ENCODE measurements at regions not wholly inside any gene's neighbourhood (a gene's known extent, or its start where the extent isn't known, plus 50 kb on each side); places are given as distances from the start of the nearest gene placed in this dataset.

DNA sequence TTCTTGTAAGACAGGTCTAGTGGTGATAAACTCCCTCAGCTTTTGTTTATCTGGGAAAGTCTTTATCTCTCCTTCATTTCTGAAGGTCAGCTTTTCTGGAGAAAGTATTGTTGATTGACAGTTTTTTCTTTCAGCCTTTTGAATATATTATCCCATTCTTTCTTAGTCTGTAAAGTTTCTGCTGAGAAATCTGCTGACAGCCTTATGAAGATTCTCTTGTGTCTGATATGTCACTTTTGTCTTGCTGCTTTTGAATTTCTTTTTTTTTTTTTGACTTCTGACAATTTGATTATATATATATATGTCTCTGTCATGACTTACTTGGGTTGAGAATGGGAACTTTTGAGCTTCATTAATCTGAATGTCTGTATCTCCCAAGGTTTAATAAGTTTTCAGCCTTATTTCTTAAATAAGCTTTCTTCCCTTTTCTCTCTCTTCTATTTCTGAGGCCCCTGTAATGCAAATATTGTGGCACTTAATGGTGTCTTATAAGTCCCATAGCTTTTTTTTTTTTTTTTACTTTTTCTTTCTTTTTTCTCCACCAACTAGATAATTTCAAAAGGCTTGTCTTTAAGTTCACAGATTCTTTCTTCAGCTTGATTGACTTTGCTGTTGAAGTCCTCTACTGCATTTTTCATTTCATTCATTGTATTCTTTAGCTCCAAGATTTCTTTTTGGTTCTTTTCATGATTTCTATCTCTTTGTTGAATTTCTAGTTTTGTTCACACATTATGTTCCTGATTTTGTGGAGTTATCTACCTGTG, 81.4 kb upstream of the IL6 start:
- Histone ChIP-seq H3K9me3 (ENCODE audit: insufficient read depth, low read depth, low read length) (peaks cover 17% of the 10 kb centered on the region), H3K9ac (ENCODE audit: low read length) (no peak overlapping the region), H3K79me2 (ENCODE audit: insufficient read depth, low read length) (no peaks in the 10 kb centered on the region), H4K20me1 (ENCODE audit: insufficient read depth, low read length) (no peaks in the 10 kb centered on the region), H3K4me3 (ENCODE audit: insufficient read depth, low read depth, low read length) (no peak overlapping the region), H3K27me3 (ENCODE audit: insufficient read depth, low read length) (no peaks in the 10 kb centered on the region), H3K4me1 (ENCODE audit: insufficient read depth, low read length) (peaks cover 26% of the 10 kb centered on the region), H3K4me2 (ENCODE audit: low read length) (no peak overlapping the region), H3K36me3 (ENCODE audit: insufficient read depth, low read length) (no peaks in the 10 kb centered on the region), H3K27ac (ENCODE audit: low read depth, low read length) (no peak overlapping the region), H2AFZ (ENCODE audit: low read depth, low read length) (no peak overlapping the region)
- Mint-ChIP-seq H3K27me3 (ENCODE audit: low read depth, unreplicated experiment) (no peaks in the 10 kb centered on the region), H3K36me3 (ENCODE audit: low read depth, unreplicated experiment) (peaks cover 3% of the 10 kb centered on the region), H3K9me3 (ENCODE audit: unreplicated experiment) (peaks cover 39% of the 10 kb centered on the region), H3K4me3 (ENCODE audit: unreplicated experiment) (no peak overlapping the region), H3K27ac (ENCODE audit: unreplicated experiment) (no peak overlapping the region), H3K4me1 (ENCODE audit: low read depth, unreplicated experiment) (peaks cover 20% of the 10 kb centered on the region)
- FAIRE-seq (no peak), DNase-seq (ENCODE audit: low read depth) (no peak)
- no peak for TF ChIP-seq EZH2 (IDR thresholded peaks at IDR 0.05; ENCODE audit: insufficient read depth, low read length)
- TF ChIP-seq, protein P1, sequence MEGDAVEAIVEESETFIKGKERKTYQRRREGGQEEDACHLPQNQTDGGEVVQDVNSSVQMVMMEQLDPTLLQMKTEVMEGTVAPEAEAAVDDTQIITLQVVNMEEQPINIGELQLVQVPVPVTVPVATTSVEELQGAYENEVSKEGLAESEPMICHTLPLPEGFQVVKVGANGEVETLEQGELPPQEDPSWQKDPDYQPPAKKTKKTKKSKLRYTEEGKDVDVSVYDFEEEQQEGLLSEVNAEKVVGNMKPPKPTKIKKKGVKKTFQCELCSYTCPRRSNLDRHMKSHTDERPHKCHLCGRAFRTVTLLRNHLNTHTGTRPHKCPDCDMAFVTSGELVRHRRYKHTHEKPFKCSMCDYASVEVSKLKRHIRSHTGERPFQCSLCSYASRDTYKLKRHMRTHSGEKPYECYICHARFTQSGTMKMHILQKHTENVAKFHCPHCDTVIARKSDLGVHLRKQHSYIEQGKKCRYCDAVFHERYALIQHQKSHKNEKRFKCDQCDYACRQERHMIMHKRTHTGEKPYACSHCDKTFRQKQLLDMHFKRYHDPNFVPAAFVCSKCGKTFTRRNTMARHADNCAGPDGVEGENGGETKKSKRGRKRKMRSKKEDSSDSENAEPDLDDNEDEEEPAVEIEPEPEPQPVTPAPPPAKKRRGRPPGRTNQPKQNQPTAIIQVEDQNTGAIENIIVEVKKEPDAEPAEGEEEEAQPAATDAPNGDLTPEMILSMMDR (IDR thresholded peaks at IDR 0.05; ENCODE audit: insufficient read depth, low read depth, low read length), result no peak

DNA sequence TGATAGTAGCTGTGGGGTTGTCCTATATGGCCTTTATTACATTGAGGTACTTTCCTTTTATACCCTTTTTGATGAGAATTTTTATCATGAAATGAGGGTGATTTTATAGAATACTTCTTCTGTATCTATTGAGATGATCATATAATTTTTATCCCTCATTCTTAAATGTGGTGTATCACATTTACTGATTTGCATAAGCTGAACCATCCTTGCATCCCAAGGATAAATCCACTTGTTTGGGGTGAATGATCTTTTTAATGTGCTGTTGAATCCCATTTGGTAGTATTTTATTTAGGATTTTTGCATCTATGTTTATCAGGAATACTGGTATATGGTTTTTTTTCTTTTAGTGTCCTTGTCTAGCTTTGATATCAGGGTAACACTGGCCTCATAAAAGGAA, 84.5 kb upstream of the IL6 start:
- H3K9me3 ChIP-seq (ENCODE audit: insufficient read depth, low read depth, low read length), result peaks cover 17% of the 10 kb centered on the region
- H2AFZ ChIP-seq (ENCODE audit: low read depth, low read length), result no peak overlapping the region
- peaks cover 3% of the 10 kb centered on the region for H3K36me3 Mint-ChIP-seq (ENCODE audit: low read depth, unreplicated experiment)
- H3K9me3 Mint-ChIP-seq (ENCODE audit: unreplicated experiment), result peaks cover 34% of the 10 kb centered on the region
- H3K4me3 ChIP-seq (ENCODE audit: insufficient read depth, low read depth, low read length), result no peak overlapping the region
- no peaks in the 10 kb centered on the region for H3K36me3 ChIP-seq (ENCODE audit: insufficient read depth, low read length)
- H3K9ac ChIP-seq (ENCODE audit: low read length), result no peak overlapping the region
- peaks cover 6% of the 10 kb centered on the region for H3K4me1 Mint-ChIP-seq (ENCODE audit: low read depth, unreplicated experiment)
- TF ChIP-seq, protein P1 (IDR thresholded peaks at IDR 0.05; ENCODE audit: insufficient read depth, low read depth, low read length), result no peak
- TF ChIP-seq EZH2 (IDR thresholded peaks at IDR 0.05; ENCODE audit: insufficient read depth, low read length), result no peak
- H3K4me1 ChIP-seq (ENCODE audit: insufficient read depth, low read length), result peaks cover 10% of the 10 kb centered on the region
- H3K27me3 ChIP-seq (ENCODE audit: insufficient read depth, low read length), result no peaks in the 10 kb centered on the region
- no peaks in the 10 kb centered on the region for H3K27me3 Mint-ChIP-seq (ENCODE audit: low read depth, unreplicated experiment)
- no peak overlapping the region for H3K27ac Mint-ChIP-seq (ENCODE audit: unreplicated experiment)
- no peaks in the 10 kb centered on the region for H3K79me2 ChIP-seq (ENCODE audit: insufficient read depth, low read length)
- no peaks in the 10 kb centered on the region for H4K20me1 ChIP-seq (ENCODE audit: insufficient read depth, low read length)
- no peak overlapping the region for H3K27ac ChIP-seq (ENCODE audit: low read depth, low read length)
- DNase-seq (ENCODE audit: low read depth) (no peak), FAIRE-seq (no peak)
- H3K4me2 ChIP-seq (ENCODE audit: low read length), result no peak overlapping the region
- H3K4me3 Mint-ChIP-seq (ENCODE audit: unreplicated experiment), result no peak overlapping the region

DNA sequence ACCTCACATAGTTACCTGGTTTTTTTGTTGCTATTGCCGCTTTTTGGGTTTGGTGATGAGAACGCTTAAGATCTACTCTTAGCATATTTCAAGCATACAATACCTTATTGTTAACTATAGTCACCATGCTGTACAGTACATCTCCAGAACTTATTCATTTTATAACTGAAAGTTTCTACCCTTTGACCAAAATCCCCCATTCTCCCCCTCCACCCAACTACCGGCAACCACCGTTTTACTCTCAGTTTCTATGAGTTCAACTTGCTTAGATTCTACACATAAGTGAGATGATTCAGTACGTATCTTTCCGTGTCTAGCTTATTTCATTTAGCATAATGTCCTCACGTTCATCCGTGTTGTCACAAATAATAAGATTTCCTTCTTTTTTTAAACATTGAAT, 86.7 kb upstream of the IL6 start:
- Histone ChIP-seq H3K4me2 (ENCODE audit: low read length) (no peak overlapping the region), H3K4me1 (ENCODE audit: insufficient read depth, low read length) (no peaks in the 10 kb centered on the region), H3K79me2 (ENCODE audit: insufficient read depth, low read length) (no peaks in the 10 kb centered on the region), H3K36me3 (ENCODE audit: insufficient read depth, low read length) (no peaks in the 10 kb centered on the region), H2AFZ (ENCODE audit: low read depth, low read length) (no peak overlapping the region), H3K27ac (ENCODE audit: low read depth, low read length) (no peak overlapping the region), H3K4me3 (ENCODE audit: insufficient read depth, low read depth, low read length) (no peak overlapping the region), H3K9me3 (ENCODE audit: insufficient read depth, low read depth, low read length) (peaks cover 8% of the 10 kb centered on the region), H3K9ac (ENCODE audit: low read length) (no peak overlapping the region), H4K20me1 (ENCODE audit: insufficient read depth, low read length) (no peaks in the 10 kb centered on the region), H3K27me3 (ENCODE audit: insufficient read depth, low read length) (no peaks in the 10 kb centered on the region)
- Mint-ChIP-seq H3K4me1 (ENCODE audit: low read depth, unreplicated experiment) (no peaks in the 10 kb centered on the region), H3K36me3 (ENCODE audit: low read depth, unreplicated experiment) (no peaks in the 10 kb centered on the region), H3K27ac (ENCODE audit: unreplicated experiment) (no peak overlapping the region), H3K4me3 (ENCODE audit: unreplicated experiment) (no peak overlapping the region), H3K27me3 (ENCODE audit: low read depth, unreplicated experiment) (no peaks in the 10 kb centered on the region), H3K9me3 (ENCODE audit: unreplicated experiment) (peaks cover 19% of the 10 kb centered on the region)
- DNase-seq (ENCODE audit: low read depth) (no peak), FAIRE-seq (no peak)
- TF ChIP-seq, protein P1 (IDR thresholded peaks at IDR 0.05; ENCODE audit: insufficient read depth, low read depth, low read length), result no peak
